Liver (tissue), 8 donors: ENCODE measurements at regions not wholly inside any gene's neighbourhood (a gene's known extent, or its start where the extent isn't known, plus 50 kb on each side); places are given as distances from the start of the nearest gene placed in this dataset.
A peak's percentile ranks its signal among the peaks of the same experiment; 100 is the strongest.

Experiments
- DNase-seq: peaks from one replicate; pipeline ENCODE4 v3.0.0-alpha.2; 2017; ENCODE audit warnings: low spot score
- H3K27ac ChIP-seq, 2 donors: one replicate each; pipeline ENCODE4 v1.7.0; 2013; ENCODE audit warnings: inconsistent platforms in 2 of 2, low read length in 2 of 2, control low read depth in 1 of 2, low read depth in 1 of 2, mild to moderate bottlenecking in 1 of 2
- H3K27me3 ChIP-seq, 4 donors: one replicate each; pipeline versions ENCODE4 v1.6.1 to v1.7.0; 2013; ENCODE audit warnings: low read length in 3 of 4, inconsistent platforms in 1 of 4, mild to moderate bottlenecking in 1 of 4, moderate library complexity in 1 of 4; ENCODE audit not compliant: control insufficient read depth in 4 of 4, insufficient read depth in 4 of 4
- H3K36me3 ChIP-seq, 4 donors: one replicate each; pipeline versions ENCODE4 v1.6.1 to v1.7.0; 2013; ENCODE audit warnings: low read length in 3 of 4, mild to moderate bottlenecking in 3 of 4, low read depth in 1 of 4, moderate library complexity in 1 of 4; ENCODE audit not compliant: control insufficient read depth in 4 of 4, insufficient read depth in 3 of 4
- H3K4me1 ChIP-seq, 4 donors: one replicate each; pipeline versions ENCODE4 v1.6.1 to v1.7.0; 2013; ENCODE audit warnings: low read length in 3 of 4, mild to moderate bottlenecking in 3 of 4, moderate library complexity in 1 of 4; ENCODE audit not compliant: control insufficient read depth in 4 of 4, insufficient read depth in 4 of 4
- H3K4me3 ChIP-seq, 3 donors: one replicate each; pipeline versions ENCODE4 v1.6.1 to v1.7.0; 2013; ENCODE audit warnings: low read length in 3 of 3, control low read depth in 1 of 3, low read depth in 1 of 3, mild to moderate bottlenecking in 1 of 3
- H3K9ac ChIP-seq, 2 donors: one replicate each; pipeline ENCODE4 v1.7.0; 2013; ENCODE audit warnings: low read length in 2 of 2, mild to moderate bottlenecking in 2 of 2, moderate library complexity in 2 of 2, control low read depth in 1 of 2, low read depth in 1 of 2
- H3K9me3 ChIP-seq, 4 donors: one replicate each; pipeline versions ENCODE4 v1.6.1 to v1.7.0; 2013; ENCODE audit warnings: low read length in 3 of 4; ENCODE audit not compliant: control insufficient read depth in 4 of 4
- EGR1 ChIP-seq, 2 donors: IDR thresholded peaks; 2 replicates each; pipeline ENCODE4 v1.6.1; 2016 to 2018; ENCODE audit warnings: antibody characterized with exemption in 2 of 2, low read depth in 2 of 2
- FOXA1 ChIP-seq: IDR thresholded peaks from 2 replicates; pipeline ENCODE4 v1.6.1; 2016; ENCODE audit warnings: antibody characterized with exemption
- FOXA2 ChIP-seq: IDR thresholded peaks from 2 replicates; pipeline ENCODE4 v1.6.1; 2016; ENCODE audit warnings: antibody characterized with exemption
- GABPA ChIP-seq, 2 donors: IDR thresholded peaks in 1 of 2; conservative IDR thresholded peaks in 1 of 2; 2 replicates each; pipeline ENCODE4 v1.6.1; 2016; ENCODE audit warnings: antibody characterized with exemption in 2 of 2, mild to moderate bottlenecking in 1 of 2, moderate library complexity in 1 of 2
- HNF4A ChIP-seq, 2 donors: conservative IDR thresholded peaks; 2 replicates each; pipeline ENCODE4 v1.6.1; 2016; ENCODE audit warnings: antibody characterized with exemption in 2 of 2, mild to moderate bottlenecking in 2 of 2
- HNF4G ChIP-seq: IDR thresholded peaks from 2 replicates; pipeline ENCODE4 v1.6.1; 2016; ENCODE audit warnings: antibody characterized with exemption
- JUND ChIP-seq, 2 donors: IDR thresholded peaks; 2 replicates each; pipeline ENCODE4 v1.6.1; 2016; ENCODE audit warnings: antibody characterized with exemption in 2 of 2
- NR2F2 ChIP-seq: IDR thresholded peaks from 2 replicates; pipeline ENCODE4 v1.6.1; 2016; ENCODE audit warnings: antibody characterized with exemption
- RAD21 ChIP-seq, 2 donors: IDR thresholded peaks; 2 replicates each; pipeline ENCODE4 v1.6.1; 2016; ENCODE audit warnings: antibody characterized with exemption in 2 of 2, mild to moderate bottlenecking in 2 of 2
- RXRA ChIP-seq, 2 donors: IDR thresholded peaks; 2 replicates each; pipeline ENCODE4 v1.6.1; 2017 to 2018; ENCODE audit warnings: antibody characterized with exemption in 2 of 2, mild to moderate bottlenecking in 1 of 2
- SP1 ChIP-seq: IDR thresholded peaks from 2 replicates; pipeline ENCODE4 v1.6.1; 2018; ENCODE audit warnings: antibody characterized with exemption, mild to moderate bottlenecking
- TAF1 ChIP-seq: conservative IDR thresholded peaks from 2 replicates; pipeline ENCODE4 v1.6.1; 2016; ENCODE audit warnings: antibody characterized with exemption, mild to moderate bottlenecking
- YY1 ChIP-seq: IDR thresholded peaks from 2 replicates; pipeline ENCODE4 v1.6.1; 2016; ENCODE audit warnings: antibody characterized with exemption, mild to moderate bottlenecking
- WGBS: extraction: QIAGEN DNeasy Blood & Tissue Kit; methylation state at CpG from one replicate; pipeline ENCODE4 v1.1.7; 2013; 5-methylcytosine and 5-hydroxymethylcytosine counted together
- TF ChIP-seq, protein P1 (sequence below): IDR thresholded peaks from 2 replicates; pipeline ENCODE4 v1.6.1; 2016; ENCODE audit warnings: antibody characterized with exemption
- TF ChIP-seq, protein P2 (sequence below): IDR thresholded peaks from 2 replicates; pipeline ENCODE4 v1.6.1; 2016; ENCODE audit warnings: antibody characterized with exemption
- TF ChIP-seq, protein P3 (sequence below): fragments of 150-350 bp; IDR thresholded peaks from 2 replicates; pipeline ENCODE4 v1.5.1; 2017; ENCODE audit warnings: improper control_type of control experiment, low read depth, low read length; ENCODE audit not compliant: missing input control
- TF ChIP-seq, protein P4 (sequence below): IDR thresholded peaks from 2 replicates; pipeline ENCODE4 v1.6.1; 2016; ENCODE audit warnings: antibody characterized with exemption
- TF ChIP-seq, protein P5 (sequence below): IDR thresholded peaks from 2 replicates; pipeline ENCODE4 v1.6.1; 2016; ENCODE audit warnings: antibody characterized with exemption, mild to moderate bottlenecking
- donor health status: healthy.
- donor health status: healthy.
- donor health status: healthy.
- donor health status: healthy.
- donor health status: healthy.

DNA sequence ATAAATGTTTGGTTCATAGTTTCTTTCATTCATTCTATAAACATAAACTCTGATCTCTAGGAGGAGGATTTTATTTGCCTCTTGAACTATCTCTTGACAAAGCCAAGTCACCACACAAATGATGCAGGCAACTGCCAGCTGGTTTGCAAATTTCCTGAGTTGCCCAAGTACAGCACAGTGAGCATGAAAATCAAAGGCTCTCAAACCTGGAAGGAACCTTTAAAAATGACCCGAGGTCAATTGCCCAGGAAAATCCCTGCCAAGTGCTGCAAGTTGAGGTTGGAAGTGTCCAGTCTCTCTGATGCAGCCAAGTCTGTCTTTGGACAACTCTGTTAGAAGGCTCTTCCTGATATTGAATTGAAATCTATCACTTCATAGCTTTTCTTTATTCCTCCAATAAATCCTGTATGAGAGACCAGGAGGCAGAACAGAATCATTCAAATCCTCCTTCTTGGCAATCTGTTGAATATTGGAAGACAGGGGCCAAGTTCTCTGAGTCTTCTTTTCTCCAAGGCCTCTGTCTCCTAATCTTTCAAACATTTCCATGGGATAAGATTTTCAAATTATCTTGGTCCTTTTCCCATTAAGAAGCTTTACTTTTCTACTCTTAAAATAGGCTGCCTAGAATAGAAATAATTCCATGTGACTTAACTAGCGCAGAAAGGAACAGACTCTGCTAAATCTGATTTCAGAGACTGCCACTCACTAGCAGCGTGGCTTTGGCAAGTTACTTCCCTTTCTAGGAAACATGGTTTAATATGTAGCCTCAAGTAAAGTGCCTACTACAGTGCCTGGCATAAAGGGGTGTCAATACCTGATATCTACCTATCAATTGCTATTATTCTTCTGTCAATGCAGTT is 159.2 kb downstream of the SNX18 start (continued):
- TF ChIP-seq, protein P1, sequence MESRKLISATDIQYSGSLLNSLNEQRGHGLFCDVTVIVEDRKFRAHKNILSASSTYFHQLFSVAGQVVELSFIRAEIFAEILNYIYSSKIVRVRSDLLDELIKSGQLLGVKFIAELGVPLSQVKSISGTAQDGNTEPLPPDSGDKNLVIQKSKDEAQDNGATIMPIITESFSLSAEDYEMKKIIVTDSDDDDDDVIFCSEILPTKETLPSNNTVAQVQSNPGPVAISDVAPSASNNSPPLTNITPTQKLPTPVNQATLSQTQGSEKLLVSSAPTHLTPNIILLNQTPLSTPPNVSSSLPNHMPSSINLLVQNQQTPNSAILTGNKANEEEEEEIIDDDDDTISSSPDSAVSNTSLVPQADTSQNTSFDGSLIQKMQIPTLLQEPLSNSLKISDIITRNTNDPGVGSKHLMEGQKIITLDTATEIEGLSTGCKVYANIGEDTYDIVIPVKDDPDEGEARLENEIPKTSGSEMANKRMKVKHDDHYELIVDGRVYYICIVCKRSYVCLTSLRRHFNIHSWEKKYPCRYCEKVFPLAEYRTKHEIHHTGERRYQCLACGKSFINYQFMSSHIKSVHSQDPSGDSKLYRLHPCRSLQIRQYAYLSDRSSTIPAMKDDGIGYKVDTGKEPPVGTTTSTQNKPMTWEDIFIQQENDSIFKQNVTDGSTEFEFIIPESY: no peak

DNA sequence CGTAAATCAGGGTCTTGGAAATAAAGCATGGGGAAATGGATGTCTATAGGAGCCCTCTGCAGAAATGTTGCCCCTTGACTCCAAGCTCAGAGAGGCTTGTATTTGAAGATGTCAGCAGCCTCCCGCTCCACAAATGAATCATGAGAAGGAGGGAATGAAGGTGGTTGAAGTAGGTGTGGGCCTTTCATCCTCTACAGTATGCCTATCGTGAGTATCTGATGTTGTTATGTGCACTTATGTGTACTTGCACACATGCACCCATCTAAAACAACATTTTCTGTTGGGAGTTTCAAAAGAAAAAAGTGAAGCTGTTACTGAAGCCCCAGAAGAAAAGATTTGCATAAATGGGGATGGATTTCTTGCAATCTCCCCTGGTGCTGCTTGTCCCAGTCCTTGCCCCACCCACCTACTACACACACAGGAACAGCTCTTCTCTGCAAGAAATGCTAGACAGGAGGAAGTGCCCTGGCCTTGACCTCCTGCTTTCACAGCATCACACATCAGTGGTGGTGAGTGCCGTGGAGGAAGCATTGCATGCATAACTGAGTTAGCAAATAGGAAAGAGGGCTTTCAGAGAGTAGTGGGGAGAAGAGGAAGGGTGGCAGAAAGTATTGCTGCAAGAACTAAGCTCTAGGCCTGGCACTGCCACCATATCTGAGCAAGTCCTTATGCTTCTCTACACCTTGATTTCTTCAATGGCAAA is 156.1 kb downstream of the SNX18 start:
- 82% methylated on average over 4 of the region's 4 CpGs for WGBS
- H3K36me3 ChIP-seq: no peaks in the 10 kb centered on the region
- no peak for DNase-seq
- H3K9ac ChIP-seq: no peak overlapping the region
- H3K9me3 ChIP-seq: peaks cover 0 to 2% (median 0%) of the 10 kb centered on the region in 4 donors
- TF ChIP-seq YY1 (no peak), SP1 (peak; percentile 37), TAF1 (no peak), FOXA2 (no peak), GABPA (IDR thresholded peaks at IDR 0.05 in 1 of 2, conservative IDR thresholded peaks at IDR 0.05 in 1 of 2) (no peak), HNF4A (conservative IDR thresholded peaks at IDR 0.05) (no peak), JUND (IDR thresholded peaks at IDR 0.05) (no peak), HNF4G (no peak), RAD21 (IDR thresholded peaks at IDR 0.05) (peak in 1 of 2 donors; percentile 56), FOXA1 (no peak), RXRA (IDR thresholded peaks at IDR 0.05) (peak; percentile 46 to 48), NR2F2 (peak; percentile 35), EGR1 (IDR thresholded peaks at IDR 0.05; ENCODE audit: low read depth in 2 of 2) (no peak)
- TF ChIP-seq, protein P2, sequence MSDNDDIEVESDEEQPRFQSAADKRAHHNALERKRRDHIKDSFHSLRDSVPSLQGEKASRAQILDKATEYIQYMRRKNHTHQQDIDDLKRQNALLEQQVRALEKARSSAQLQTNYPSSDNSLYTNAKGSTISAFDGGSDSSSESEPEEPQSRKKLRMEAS: peak; percentile 25
- TF ChIP-seq, protein P3, sequence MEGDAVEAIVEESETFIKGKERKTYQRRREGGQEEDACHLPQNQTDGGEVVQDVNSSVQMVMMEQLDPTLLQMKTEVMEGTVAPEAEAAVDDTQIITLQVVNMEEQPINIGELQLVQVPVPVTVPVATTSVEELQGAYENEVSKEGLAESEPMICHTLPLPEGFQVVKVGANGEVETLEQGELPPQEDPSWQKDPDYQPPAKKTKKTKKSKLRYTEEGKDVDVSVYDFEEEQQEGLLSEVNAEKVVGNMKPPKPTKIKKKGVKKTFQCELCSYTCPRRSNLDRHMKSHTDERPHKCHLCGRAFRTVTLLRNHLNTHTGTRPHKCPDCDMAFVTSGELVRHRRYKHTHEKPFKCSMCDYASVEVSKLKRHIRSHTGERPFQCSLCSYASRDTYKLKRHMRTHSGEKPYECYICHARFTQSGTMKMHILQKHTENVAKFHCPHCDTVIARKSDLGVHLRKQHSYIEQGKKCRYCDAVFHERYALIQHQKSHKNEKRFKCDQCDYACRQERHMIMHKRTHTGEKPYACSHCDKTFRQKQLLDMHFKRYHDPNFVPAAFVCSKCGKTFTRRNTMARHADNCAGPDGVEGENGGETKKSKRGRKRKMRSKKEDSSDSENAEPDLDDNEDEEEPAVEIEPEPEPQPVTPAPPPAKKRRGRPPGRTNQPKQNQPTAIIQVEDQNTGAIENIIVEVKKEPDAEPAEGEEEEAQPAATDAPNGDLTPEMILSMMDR: no peak
- TF ChIP-seq, protein P4, sequence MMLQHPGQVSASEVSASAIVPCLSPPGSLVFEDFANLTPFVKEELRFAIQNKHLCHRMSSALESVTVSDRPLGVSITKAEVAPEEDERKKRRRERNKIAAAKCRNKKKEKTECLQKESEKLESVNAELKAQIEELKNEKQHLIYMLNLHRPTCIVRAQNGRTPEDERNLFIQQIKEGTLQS: no peak
- TF ChIP-seq, protein P1: no peak
- TF ChIP-seq, protein P5, sequence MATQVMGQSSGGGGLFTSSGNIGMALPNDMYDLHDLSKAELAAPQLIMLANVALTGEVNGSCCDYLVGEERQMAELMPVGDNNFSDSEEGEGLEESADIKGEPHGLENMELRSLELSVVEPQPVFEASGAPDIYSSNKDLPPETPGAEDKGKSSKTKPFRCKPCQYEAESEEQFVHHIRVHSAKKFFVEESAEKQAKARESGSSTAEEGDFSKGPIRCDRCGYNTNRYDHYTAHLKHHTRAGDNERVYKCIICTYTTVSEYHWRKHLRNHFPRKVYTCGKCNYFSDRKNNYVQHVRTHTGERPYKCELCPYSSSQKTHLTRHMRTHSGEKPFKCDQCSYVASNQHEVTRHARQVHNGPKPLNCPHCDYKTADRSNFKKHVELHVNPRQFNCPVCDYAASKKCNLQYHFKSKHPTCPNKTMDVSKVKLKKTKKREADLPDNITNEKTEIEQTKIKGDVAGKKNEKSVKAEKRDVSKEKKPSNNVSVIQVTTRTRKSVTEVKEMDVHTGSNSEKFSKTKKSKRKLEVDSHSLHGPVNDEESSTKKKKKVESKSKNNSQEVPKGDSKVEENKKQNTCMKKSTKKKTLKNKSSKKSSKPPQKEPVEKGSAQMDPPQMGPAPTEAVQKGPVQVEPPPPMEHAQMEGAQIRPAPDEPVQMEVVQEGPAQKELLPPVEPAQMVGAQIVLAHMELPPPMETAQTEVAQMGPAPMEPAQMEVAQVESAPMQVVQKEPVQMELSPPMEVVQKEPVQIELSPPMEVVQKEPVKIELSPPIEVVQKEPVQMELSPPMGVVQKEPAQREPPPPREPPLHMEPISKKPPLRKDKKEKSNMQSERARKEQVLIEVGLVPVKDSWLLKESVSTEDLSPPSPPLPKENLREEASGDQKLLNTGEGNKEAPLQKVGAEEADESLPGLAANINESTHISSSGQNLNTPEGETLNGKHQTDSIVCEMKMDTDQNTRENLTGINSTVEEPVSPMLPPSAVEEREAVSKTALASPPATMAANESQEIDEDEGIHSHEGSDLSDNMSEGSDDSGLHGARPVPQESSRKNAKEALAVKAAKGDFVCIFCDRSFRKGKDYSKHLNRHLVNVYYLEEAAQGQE: no peak
- H3K4me1 ChIP-seq: no peaks in the 10 kb centered on the region
- no peaks in the 10 kb centered on the region for H3K27me3 ChIP-seq
- no peak overlapping the region for H3K4me3 ChIP-seq
- peak overlapping the region; percentile 28 to 31 for H3K27ac ChIP-seq
